Aorta (tissue), 5 donors: ENCODE measurements at regions not wholly inside any gene's neighbourhood (a gene's known extent, or its start where the extent isn't known, plus 50 kb on each side); places are given as distances from the start of the nearest gene placed in this dataset.

Experiments
- ATAC-seq: fragments of 200-7000 bp; cut with Tn5 transposase; one replicate; pipeline ENCODE4 v1.9.1; 2022; ENCODE audit warnings: moderate library complexity; ENCODE audit not compliant: low FRiP score
- DNase-seq, 2 donors: peaks; one replicate each; pipeline ENCODE4 v3.0.0-alpha.2; 2020
- H3K27ac ChIP-seq, 2 donors: one replicate each; pipeline ENCODE4 v1.5.1; 2013; ENCODE audit warnings: low read length in 2 of 2, mild to moderate bottlenecking in 2 of 2, moderate library complexity in 2 of 2, control low read depth in 1 of 2, inconsistent platforms in 1 of 2, low read depth in 1 of 2
- H3K27me3 ChIP-seq, 2 donors: one replicate each; pipeline ENCODE4 v1.6.1; 2013; ENCODE audit warnings: control low read depth in 1 of 2, low read length in 1 of 2, mild to moderate bottlenecking in 1 of 2, moderate library complexity in 1 of 2; ENCODE audit not compliant: insufficient read depth in 2 of 2, control insufficient read depth in 1 of 2
- H3K36me3 ChIP-seq, 2 donors: one replicate each; pipeline ENCODE4 v1.6.1; 2013; ENCODE audit warnings: control low read depth in 1 of 2, low read length in 1 of 2, mild to moderate bottlenecking in 1 of 2; ENCODE audit not compliant: insufficient read depth in 2 of 2, control insufficient read depth in 1 of 2
- H3K4me1 ChIP-seq, 2 donors: one replicate each; pipeline ENCODE4 v1.6.1; 2013; ENCODE audit warnings: low read length in 2 of 2, control low read depth in 1 of 2, mild to moderate bottlenecking in 1 of 2, moderate library complexity in 1 of 2; ENCODE audit not compliant: insufficient read depth in 2 of 2, control insufficient read depth in 1 of 2
- H3K4me3 ChIP-seq, 2 donors: one replicate each; pipeline ENCODE4 v1.5.1; 2013; ENCODE audit warnings: low read length in 2 of 2, control low read depth in 1 of 2, mild to moderate bottlenecking in 1 of 2
- H3K9me3 ChIP-seq: one replicate; pipeline ENCODE4 v1.6.1; 2013; ENCODE audit warnings: mild to moderate bottlenecking, low read length; ENCODE audit not compliant: control insufficient read depth
- WGBS, 2 donors: extraction: QIAGEN DNeasy Blood & Tissue Kit; methylation state at CpG; one replicate each; pipeline ENCODE4 v1.1.7; 2013; 5-methylcytosine and 5-hydroxymethylcytosine counted together
- intact Hi-C, 2 donors: fragments of 100-400 bp; cut with DNase I; formaldehyde crosslinking; loops; one replicate each; pipeline versions ENCODE4 v1.14.2 to v1.15.0; 2022
- donor health status: healthy with polysubstance abuse.
- donor health status: Bipolar disorder and iron deficiency.
- donor health status: DM: no; HTN: no; CAD: no.
- donor health status: DM: no; HTN: no; CAD: no.
- donor health status: DM: yes; HTN: yes; CAD: no.

DNA sequence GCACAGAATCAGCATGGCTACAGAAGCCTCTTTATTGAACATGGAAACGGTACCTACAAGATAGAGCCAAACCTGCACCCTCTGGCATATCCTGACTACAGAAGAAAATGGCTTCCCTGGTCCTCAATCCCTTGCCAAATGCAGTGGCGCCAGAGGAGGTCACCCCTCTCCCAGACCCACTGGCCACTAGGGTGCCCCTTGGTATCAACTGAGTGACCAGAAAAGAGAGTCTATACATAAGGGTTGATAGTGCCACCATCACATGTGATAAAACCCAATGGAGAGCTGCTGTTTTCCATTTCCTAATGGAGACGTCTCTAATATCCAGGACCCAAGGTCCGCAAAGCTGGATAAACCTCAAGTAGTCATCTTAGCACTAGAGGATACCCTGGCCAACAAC is 52.7 kb upstream of the ALK start:
- Histone ChIP-seq H3K4me3 (no peak overlapping the region), H3K27me3 (no peaks in the 10 kb centered on the region), H3K9me3 (peaks cover 1% of the 10 kb centered on the region), H3K4me1 (no peaks in the 10 kb centered on the region), H3K27ac (no peak overlapping the region), H3K36me3 (no peaks in the 10 kb centered on the region)
- WGBS, 2 donors, result 87 to 88% methylated on average over 4 of the region's 4 CpGs
- ATAC-seq (peak; percentile 22), DNase-seq (no peak)
- intact Hi-C loops, result no loop called here

DNA sequence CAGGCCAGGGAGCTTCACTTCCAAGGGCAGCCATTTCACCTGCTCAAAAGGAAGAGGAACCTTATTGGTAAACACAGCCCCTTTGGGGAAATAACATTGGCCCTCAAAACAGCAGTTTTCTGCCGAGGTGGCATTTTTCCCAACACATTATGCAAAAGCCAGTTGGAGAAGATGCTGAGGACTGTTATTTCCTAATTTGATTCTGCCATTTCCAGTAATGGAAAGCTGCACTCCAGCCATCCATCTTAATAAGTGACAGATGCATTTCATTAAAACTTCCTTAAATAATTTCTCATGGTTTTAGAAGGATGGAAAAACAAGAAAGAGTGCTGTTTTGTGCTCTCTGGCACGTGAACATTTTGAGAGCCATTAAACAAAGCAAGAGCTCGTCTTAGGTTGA is 55.9 kb upstream of the ALK start:
- Histone ChIP-seq H3K36me3 (no peaks in the 10 kb centered on the region), H3K9me3 (peaks cover 1% of the 10 kb centered on the region), H3K4me3 (no peak overlapping the region), H3K4me1 (no peaks in the 10 kb centered on the region), H3K27ac (no peak overlapping the region), H3K27me3 (no peaks in the 10 kb centered on the region)
- 46 to 47% methylated on average over 3 of the region's 3 CpGs for WGBS, 2 donors
- intact Hi-C loops, result no loop called here
- ATAC-seq (no peak), DNase-seq (no peak)

DNA sequence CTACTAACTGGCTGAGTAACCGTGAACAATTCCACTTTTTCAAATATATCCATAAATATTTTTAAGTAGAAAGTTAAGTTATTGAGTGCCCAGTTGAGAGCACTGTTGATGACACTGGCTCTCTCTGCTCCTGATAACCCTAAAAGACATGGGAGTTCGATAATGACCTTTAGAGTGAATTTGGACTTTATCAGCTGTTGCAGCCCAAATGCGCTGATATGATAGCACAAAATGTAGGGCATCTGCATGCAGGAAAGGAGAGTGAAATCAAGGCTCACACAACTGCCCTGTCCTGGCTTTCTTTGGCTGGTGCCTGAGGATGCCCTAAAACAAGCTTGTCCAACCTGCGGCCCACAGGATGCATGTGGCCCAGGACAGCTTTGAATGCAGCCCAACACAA is 60.0 kb upstream of the ALK start:
- Histone ChIP-seq H3K27ac (no peak overlapping the region), H3K4me1 (no peaks in the 10 kb centered on the region), H3K27me3 (no peaks in the 10 kb centered on the region), H3K9me3 (peaks cover 4% of the 10 kb centered on the region), H3K4me3 (no peak overlapping the region), H3K36me3 (no peaks in the 10 kb centered on the region)
- DNase-seq (no peak), ATAC-seq (no peak)
- WGBS, 2 donors, result 88 to 91% methylated on average over 4 of the region's 4 CpGs
- intact Hi-C loops, result no loop called here

DNA sequence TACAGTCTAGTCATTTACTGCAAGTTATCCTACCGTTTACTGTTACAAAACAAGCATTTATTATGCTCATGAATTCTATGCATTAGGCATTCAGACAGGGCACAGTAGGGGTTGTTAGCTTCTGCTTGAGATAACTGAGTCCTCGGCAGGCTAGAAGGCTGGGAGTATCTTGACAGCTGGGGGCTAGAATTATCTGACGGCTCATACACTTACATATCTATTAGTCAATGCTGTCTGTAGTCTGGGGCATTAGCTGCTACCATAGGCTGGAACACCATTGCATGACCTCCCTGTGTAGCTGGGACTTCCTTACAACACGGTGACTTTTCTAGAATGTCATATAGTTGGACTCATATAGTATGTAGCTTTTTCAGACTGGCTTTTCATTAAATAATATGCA is 61.9 kb upstream of the ALK start:
- 66 to 74% methylated on average over 4 of the region's 4 CpGs for WGBS, 2 donors

DNA sequence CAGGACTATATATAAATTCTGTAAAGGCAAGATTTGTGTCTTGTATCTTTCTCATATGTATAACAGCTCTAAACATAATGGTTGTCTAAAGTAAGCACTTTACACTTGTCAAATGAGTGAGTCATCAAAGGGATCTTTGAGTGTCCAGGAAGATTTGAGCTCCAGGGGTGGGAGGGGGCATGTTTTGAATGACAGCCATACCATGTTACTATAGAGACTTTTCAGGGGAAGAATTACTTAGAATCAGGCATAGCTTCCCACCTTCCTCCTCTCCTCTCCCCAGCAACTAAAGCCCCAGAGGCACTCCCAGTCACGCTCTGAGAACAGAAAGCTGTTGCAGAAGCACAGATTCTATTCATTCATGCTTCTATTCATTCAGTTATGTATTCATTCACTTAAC is 65.8 kb upstream of the ALK start:
- Histone ChIP-seq H3K9me3 (peaks cover 3% of the 10 kb centered on the region), H3K27ac (no peak overlapping the region), H3K4me1 (no peaks in the 10 kb centered on the region), H3K36me3 (no peaks in the 10 kb centered on the region), H3K27me3 (no peaks in the 10 kb centered on the region), H3K4me3 (no peak overlapping the region)
- WGBS, 2 donors, result 44 to 50% methylated on average over 1 of the region's 1 CpG
- ATAC-seq (no peak), DNase-seq (no peak)
- intact Hi-C loops, result no loop called here

More for the DNA sequence above, 61.9 kb upstream of the ALK start:
- no peak for ATAC-seq
- Histone ChIP-seq H3K4me3 (no peak overlapping the region), H3K27ac (no peak overlapping the region), H3K27me3 (no peaks in the 10 kb centered on the region), H3K36me3 (no peaks in the 10 kb centered on the region), H3K4me1 (no peaks in the 10 kb centered on the region), H3K9me3 (peaks cover 4% of the 10 kb centered on the region)
- DNase-seq, result no peak
- intact Hi-C loops, result no loop called here

DNA sequence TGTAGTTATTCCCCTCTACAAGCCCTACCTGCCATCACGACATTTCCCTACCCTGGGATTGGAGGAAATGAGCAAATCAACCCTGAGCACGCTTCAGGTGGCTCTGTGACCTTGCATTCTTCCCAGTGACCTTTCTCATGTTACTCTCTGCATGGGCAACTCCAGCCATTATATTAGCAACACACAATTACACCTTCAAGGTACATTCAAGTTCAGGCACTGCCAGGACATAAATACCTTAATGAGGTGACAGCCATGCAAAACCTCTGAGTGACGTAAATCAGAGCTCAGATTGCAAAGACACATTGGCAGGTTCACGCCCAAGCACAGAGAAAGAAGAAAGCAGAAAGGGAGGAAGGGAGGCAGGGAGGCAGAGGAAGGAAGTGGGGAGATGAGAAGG is 68.7 kb upstream of the ALK start:
- WGBS, 2 donors, result 57 to 63% methylated on average over 4 of the region's 4 CpGs
- Histone ChIP-seq H3K4me1 (no peaks in the 10 kb centered on the region), H3K4me3 (no peak overlapping the region), H3K36me3 (no peaks in the 10 kb centered on the region), H3K27ac (no peak overlapping the region), H3K9me3 (peaks cover 3% of the 10 kb centered on the region), H3K27me3 (no peaks in the 10 kb centered on the region)
- ATAC-seq (no peak), DNase-seq (no peak)
- intact Hi-C loops, result no loop called here

DNA sequence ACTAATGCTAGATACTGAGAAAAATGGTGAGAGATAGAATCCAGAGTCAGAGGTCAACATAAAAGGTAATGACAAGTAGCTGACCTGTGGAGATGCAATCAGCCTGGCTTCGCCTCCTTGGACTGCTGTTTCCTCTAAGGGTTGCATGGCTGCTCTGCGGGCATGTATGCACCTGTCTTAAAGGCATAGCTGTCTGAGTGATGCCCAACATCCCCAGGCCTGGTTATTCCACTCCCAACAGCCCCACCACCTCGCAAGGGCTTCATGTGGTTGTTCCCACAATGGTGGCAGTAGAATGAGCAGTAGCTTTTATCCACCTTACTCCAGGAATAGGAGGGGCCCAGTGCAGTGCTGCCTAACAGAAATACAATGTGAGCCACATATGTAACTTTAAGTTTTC is 69.7 kb upstream of the ALK start:
- intact Hi-C loops, result no loop called here
- ATAC-seq, result no peak
- WGBS, 2 donors, result 82 to 86% methylated on average over 3 of the region's 3 CpGs
- Histone ChIP-seq H3K4me1 (no peaks in the 10 kb centered on the region), H3K27ac (no peak overlapping the region), H3K9me3 (no peaks in the 10 kb centered on the region), H3K36me3 (no peaks in the 10 kb centered on the region), H3K27me3 (no peaks in the 10 kb centered on the region), H3K4me3 (no peak overlapping the region)
- DNase-seq, result no peak

DNA sequence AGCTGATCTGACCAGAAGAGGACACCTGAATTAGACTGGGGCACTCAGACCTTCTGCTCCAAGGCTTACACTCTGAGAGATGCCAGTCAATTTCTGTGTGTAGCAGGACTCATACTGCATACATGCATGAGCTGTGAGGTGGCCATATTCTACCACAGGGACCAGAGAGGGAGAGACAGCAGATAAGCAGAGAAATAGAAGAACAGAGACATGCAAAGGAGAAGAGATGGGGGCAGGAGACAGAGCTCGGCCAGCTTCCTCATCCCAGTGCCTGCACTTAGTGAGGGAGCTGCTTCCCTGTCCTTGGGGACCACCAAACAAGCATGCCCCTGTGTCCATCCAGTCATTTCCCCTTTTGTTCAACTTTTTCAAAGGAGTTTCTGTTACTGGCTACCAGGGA is 73.9 kb upstream of the ALK start:
- no peak for DNase-seq
- intact Hi-C loops, result no loop called here

DNA sequence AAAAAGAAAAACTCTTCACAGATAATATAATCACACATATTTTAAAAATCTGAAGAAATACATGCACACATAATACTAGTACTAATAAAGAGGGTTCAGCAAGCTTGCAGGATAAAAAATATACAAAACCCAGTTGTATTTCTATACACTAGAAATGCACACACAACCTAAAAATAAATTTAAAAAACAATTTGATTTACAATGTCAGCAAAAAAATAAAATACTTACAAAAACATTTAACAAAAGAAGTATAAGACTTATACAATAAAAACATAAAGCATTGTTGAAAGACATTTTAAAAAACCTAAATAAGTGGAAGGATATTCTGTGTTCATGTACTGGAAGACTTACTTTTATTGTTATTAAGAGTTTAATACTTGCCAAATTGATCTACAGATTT is 81.7 kb upstream of the ALK start:
- Histone ChIP-seq H3K4me1 (no peaks in the 10 kb centered on the region), H3K9me3 (peaks cover 1% of the 10 kb centered on the region), H3K27me3 (no peaks in the 10 kb centered on the region), H3K27ac (no peak overlapping the region), H3K4me3 (no peak overlapping the region), H3K36me3 (no peaks in the 10 kb centered on the region)
- DNase-seq (no peak), ATAC-seq (no peak)
- intact Hi-C loops, result no loop called here

More for the DNA sequence above, 73.9 kb upstream of the ALK start:
- Histone ChIP-seq H3K27me3 (no peaks in the 10 kb centered on the region), H3K4me3 (no peak overlapping the region), H3K36me3 (no peaks in the 10 kb centered on the region), H3K27ac (no peak overlapping the region), H3K9me3 (peaks cover 1% of the 10 kb centered on the region), H3K4me1 (no peaks in the 10 kb centered on the region)
- 42 to 52% methylated on average over 1 of the region's 1 CpG for WGBS, 2 donors
- ATAC-seq, result no peak
